Esophagus muscularis mucosa (tissue), 3 donors: ENCODE measurements at regions not wholly inside any gene's neighbourhood (a gene's known extent, or its start where the extent isn't known, plus 50 kb on each side); places are given as distances from the start of the nearest gene placed in this dataset.

Experiments
- POLR2A ChIP-seq: fragments of 450-650 bp; IDR thresholded peaks from one replicate; pipeline ENCODE4 v1.6.1; 2017; ENCODE audit warnings: antibody characterized with exemption, moderate library complexity, mild to moderate bottlenecking, low read depth
- POLR2AphosphoS5 ChIP-seq, 2 donors: sonication (generic); formaldehyde crosslinking; IDR thresholded peaks; one replicate each; pipeline ENCODE4 v1.6.1; 2017; ENCODE audit warnings: antibody characterized with exemption in 2 of 2
- TF ChIP-seq, protein P1 (sequence below), 3 experiments: fragments of 200-600 bp in 2 of 3; fragments of 450-650 bp in 1 of 3; sonication (generic) in 2 of 3; IDR thresholded peaks; one replicate each; pipeline ENCODE4 v1.5.1; 2017 to 2019; ENCODE audit warnings: antibody characterized with exemption in 3 of 3, mild to moderate bottlenecking in 2 of 3, moderate library complexity in 1 of 3

DNA sequence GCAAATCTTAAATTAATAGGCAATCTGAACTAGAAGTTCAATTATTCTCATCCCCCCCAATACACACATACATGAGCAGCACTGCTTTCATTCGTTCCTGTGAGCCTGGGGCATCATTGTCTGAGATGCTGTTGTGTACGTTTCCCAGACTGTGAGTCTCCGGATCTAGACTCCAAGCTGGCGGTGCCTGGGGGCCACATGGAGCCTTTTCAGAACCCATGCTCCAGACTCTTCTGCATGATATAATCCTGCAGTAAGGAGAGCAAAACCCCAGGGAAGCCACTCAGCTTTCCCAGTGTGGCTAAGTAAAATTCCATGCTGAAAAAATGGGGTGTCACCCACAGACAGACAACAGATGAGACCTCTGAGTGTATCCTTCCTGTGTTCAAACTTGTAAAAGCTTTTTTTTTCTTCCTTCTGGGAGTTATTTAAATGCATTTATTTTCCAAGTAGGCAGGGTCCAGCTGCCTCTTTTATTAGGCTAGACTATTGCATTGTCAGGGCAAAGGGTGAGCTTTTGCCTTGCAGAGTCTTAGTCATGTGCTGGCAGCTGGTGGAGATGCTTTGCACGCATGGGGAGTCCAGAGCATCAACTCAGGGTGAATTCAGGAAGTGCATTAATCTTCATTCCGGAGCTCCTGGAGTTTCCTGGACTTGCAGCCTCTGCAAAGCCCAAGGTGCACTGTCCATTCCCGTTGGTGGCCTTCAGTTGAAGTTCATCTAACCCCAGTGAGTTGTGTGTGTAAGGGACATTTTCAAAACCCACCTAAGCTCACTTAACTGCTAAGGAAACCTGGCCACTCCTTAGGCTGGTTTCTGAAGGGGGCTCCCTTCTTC, 185.7 kb upstream of the ADO start:
- TF ChIP-seq, protein P1, sequence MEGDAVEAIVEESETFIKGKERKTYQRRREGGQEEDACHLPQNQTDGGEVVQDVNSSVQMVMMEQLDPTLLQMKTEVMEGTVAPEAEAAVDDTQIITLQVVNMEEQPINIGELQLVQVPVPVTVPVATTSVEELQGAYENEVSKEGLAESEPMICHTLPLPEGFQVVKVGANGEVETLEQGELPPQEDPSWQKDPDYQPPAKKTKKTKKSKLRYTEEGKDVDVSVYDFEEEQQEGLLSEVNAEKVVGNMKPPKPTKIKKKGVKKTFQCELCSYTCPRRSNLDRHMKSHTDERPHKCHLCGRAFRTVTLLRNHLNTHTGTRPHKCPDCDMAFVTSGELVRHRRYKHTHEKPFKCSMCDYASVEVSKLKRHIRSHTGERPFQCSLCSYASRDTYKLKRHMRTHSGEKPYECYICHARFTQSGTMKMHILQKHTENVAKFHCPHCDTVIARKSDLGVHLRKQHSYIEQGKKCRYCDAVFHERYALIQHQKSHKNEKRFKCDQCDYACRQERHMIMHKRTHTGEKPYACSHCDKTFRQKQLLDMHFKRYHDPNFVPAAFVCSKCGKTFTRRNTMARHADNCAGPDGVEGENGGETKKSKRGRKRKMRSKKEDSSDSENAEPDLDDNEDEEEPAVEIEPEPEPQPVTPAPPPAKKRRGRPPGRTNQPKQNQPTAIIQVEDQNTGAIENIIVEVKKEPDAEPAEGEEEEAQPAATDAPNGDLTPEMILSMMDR (IDR thresholded peaks at IDR 0.05), result no peak
- TF ChIP-seq POLR2AphosphoS5 (IDR thresholded peaks at IDR 0.05) (no peak), POLR2A (no peak)
